ENCODE measurements at regions not wholly inside any gene's neighbourhood (a gene's known extent, or its start where the extent isn't known, plus 50 kb on each side); places are given as distances from the start of the nearest gene placed in this dataset.
"Not testable (repeated sequence)": the region's sequence is repeated elsewhere in the genome, so short reads cannot be mapped to it uniquely, and the experiment has no call there.

DNA sequence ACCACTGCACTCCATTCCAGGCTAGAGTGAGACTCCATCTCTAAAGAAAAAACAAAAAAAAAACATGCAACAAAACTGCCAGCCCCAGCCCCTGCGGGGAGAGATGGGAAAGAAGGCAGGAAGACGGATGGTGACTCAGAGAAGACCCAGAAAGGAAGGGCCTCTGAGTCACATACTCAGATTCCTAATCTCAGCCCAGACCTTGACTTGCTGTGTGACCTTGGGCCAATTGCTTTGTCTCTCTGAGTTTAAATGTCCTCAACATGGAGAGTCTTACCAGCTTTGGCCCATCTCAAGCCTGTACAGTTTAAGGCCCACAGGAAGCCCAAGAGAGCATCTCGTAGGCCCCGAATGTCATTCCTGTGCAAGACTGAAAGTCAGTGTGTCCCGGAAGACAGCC lies 86.5 kb upstream of the LHX1 start:
- DNase-seq (ENCODE audit: extremely low spot score), result no peak
- ChIA-PET POLR2A (no interaction called here), CTCF (no interaction called here)
- no peak for TF ChIP-seq HDGF (IDR thresholded peaks at IDR 0.05; ENCODE audit: borderline replicate concordance)
- TF ChIP-seq ELF4 (IDR thresholded peaks at IDR 0.05), result no peak
- TF ChIP-seq SUZ12 (IDR thresholded peaks at IDR 0.05), result no peak
- no peak for TF ChIP-seq L3MBTL2 (conservative IDR thresholded peaks at IDR 0.05)
- no peak for TF ChIP-seq TARDBP (IDR thresholded peaks at IDR 0.05)
- no peak for TF ChIP-seq FOXM1 (IDR thresholded peaks at IDR 0.05; ENCODE audit: borderline replicate concordance)
- no peak for TF ChIP-seq FOXA1 (IDR thresholded peaks at IDR 0.05)
- no peak for TF ChIP-seq SP1 (IDR thresholded peaks at IDR 0.05)
- no peak for TF ChIP-seq ZNF384 (IDR thresholded peaks at IDR 0.05)
- no peak for TF ChIP-seq NFRKB (IDR thresholded peaks at IDR 0.05)
- TF ChIP-seq BHLHE40 (IDR thresholded peaks at IDR 0.05; ENCODE audit: borderline replicate concordance), result no peak
- TF ChIP-seq LEF1 (IDR thresholded peaks at IDR 0.05; ENCODE audit: borderline replicate concordance), result no peak
- no peak for TF ChIP-seq FOXK2 (IDR thresholded peaks at IDR 0.05)
- no peak for TF ChIP-seq ARNT (IDR thresholded peaks at IDR 0.05)
- TF ChIP-seq, protein P1, sequence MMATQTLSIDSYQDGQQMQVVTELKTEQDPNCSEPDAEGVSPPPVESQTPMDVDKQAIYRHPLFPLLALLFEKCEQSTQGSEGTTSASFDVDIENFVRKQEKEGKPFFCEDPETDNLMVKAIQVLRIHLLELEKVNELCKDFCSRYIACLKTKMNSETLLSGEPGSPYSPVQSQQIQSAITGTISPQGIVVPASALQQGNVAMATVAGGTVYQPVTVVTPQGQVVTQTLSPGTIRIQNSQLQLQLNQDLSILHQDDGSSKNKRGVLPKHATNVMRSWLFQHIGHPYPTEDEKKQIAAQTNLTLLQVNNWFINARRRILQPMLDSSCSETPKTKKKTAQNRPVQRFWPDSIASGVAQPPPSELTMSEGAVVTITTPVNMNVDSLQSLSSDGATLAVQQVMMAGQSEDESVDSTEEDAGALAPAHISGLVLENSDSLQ (IDR thresholded peaks at IDR 0.05), result no peak
- TF ChIP-seq CTBP1 (IDR thresholded peaks at IDR 0.05; ENCODE audit: borderline replicate concordance), result no peak

DNA sequence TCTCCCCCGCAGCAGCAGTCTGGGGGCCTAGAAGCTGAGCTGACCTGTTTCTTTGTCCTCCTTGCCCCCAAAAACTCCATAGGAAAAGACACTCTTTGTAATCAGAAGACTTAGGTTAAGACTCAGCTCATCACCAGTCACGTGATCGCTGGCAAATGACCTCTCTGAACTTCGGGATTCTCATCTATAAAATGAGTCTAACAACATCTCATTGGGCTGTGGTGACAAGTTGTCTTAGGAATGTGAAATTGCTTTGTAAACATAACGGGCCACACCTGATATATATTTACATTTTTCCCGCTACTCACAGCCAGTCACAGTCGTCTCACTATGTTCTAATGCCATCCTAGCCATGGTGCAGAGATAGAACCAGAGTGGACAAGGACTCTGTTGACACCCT lies 86.0 kb upstream of the LHX1 start:
- POLR2A ChIA-PET, result no interaction called here
- TF ChIP-seq BHLHE40 (IDR thresholded peaks at IDR 0.05; ENCODE audit: borderline replicate concordance) (no peak), SUZ12 (IDR thresholded peaks at IDR 0.05) (no peak), FOXA1 (IDR thresholded peaks at IDR 0.05) (no peak), ELF4 (IDR thresholded peaks at IDR 0.05) (no peak), NFRKB (IDR thresholded peaks at IDR 0.05) (no peak), LEF1 (IDR thresholded peaks at IDR 0.05; ENCODE audit: borderline replicate concordance) (no peak), ZNF384 (IDR thresholded peaks at IDR 0.05) (no peak), SP1 (IDR thresholded peaks at IDR 0.05) (no peak), FOXK2 (IDR thresholded peaks at IDR 0.05) (no peak), TARDBP (IDR thresholded peaks at IDR 0.05) (no peak), ARNT (IDR thresholded peaks at IDR 0.05) (no peak), L3MBTL2 (conservative IDR thresholded peaks at IDR 0.05) (no peak)
- TF ChIP-seq, protein P1 (IDR thresholded peaks at IDR 0.05), result no peak
- CTCF ChIA-PET, result no interaction called here
- DNase-seq (ENCODE audit: extremely low spot score), result no peak

DNA sequence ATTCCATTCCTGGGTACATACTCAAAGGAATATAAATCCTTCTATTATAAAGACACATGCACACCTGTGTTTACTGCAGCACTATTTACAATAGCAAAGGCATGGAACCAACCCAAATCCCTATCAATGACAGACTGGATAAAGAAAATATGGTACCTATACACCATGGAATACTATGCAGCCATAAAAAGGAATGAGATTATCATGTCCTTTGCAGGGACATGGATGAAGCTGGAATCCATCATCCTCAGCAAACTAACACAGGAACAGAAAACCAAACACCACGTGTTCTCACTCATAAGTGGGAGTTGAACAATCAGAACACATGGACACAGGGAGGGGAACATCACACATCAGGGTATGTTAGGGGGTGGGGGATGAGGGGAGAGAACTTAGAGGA lies 84.8 kb upstream of the LHX1 start:
- POLR2A ChIA-PET; CTCF ChIA-PET; DNase-seq (ENCODE audit: extremely low spot score): not testable (repeated sequence)

DNA sequence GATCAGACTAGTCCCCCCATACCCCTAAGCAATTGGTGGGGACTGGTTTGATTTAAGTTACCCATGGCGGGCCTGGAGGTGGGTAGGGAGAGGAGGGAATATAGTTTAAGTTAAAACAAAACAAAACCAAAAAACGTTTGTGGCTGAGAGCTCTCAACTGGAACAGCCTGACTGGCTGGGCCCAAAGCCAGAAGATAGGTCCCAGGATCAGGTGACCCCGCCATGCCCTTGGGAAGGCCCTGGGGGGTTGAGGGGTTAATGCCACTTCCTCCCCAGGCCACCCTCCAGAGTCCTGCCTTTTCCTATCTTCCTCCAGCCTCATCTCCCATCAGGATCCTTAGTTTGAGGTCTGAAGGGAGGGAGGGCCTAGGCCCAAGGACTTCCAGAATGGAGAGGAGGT lies 82.3 kb upstream of the LHX1 start:
- POLR2A ChIA-PET, result no interaction called here

DNA sequence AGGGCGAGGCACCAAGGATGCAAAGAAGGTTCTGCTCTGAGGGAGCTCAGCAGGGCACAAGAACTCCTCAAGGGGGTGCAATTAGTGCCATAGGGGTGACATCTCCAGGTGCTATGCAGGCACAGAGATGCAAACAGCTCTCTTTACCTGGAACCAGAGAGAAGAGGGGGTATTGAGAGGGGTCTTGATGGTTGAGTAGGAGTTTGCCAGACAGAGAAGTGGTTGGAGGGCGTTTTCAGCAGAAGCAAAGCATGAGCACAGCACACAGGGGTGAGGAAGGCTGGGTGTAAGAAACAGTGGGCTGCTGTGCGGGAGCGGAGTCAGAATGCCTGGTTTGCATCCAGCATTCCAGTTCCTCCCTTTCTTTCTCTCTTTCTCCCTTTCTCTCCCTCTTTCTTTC lies 81.8 kb upstream of the LHX1 start:
- TF ChIP-seq ZNF384 (IDR thresholded peaks at IDR 0.05) (no peak), LEF1 (IDR thresholded peaks at IDR 0.05; ENCODE audit: borderline replicate concordance) (no peak), CTBP1 (IDR thresholded peaks at IDR 0.05; ENCODE audit: borderline replicate concordance) (no peak), NFRKB (IDR thresholded peaks at IDR 0.05) (no peak), FOXK2 (IDR thresholded peaks at IDR 0.05) (no peak), BHLHE40 (IDR thresholded peaks at IDR 0.05; ENCODE audit: borderline replicate concordance) (no peak), ARNT (IDR thresholded peaks at IDR 0.05) (no peak), TARDBP (IDR thresholded peaks at IDR 0.05) (no peak)
- DNase-seq (ENCODE audit: extremely low spot score), result no peak
- ChIA-PET POLR2A (interaction anchor here (1.1 kb wide), 1 partner anchor 93 kb away, joined by 3 read pairs; the partner anchor contains the start of gene AATF), CTCF (no interaction called here)

More for the DNA sequence above, 82.3 kb upstream of the LHX1 start:
- CTCF ChIA-PET, result no interaction called here
- TF ChIP-seq FOXM1 (IDR thresholded peaks at IDR 0.05; ENCODE audit: borderline replicate concordance), result no peak
- TF ChIP-seq NFRKB (IDR thresholded peaks at IDR 0.05), result no peak
- TF ChIP-seq FOXA1 (IDR thresholded peaks at IDR 0.05), result no peak
- TF ChIP-seq SUZ12 (IDR thresholded peaks at IDR 0.05), result no peak
- no peak for TF ChIP-seq LEF1 (IDR thresholded peaks at IDR 0.05; ENCODE audit: borderline replicate concordance)
- TF ChIP-seq HDGF (IDR thresholded peaks at IDR 0.05; ENCODE audit: borderline replicate concordance), result no peak
- no peak for TF ChIP-seq ARNT (IDR thresholded peaks at IDR 0.05)
- no peak for TF ChIP-seq ELF4 (IDR thresholded peaks at IDR 0.05)
- TF ChIP-seq BHLHE40 (IDR thresholded peaks at IDR 0.05; ENCODE audit: borderline replicate concordance), result no peak
- no peak for TF ChIP-seq TARDBP (IDR thresholded peaks at IDR 0.05)
- no peak for TF ChIP-seq L3MBTL2 (conservative IDR thresholded peaks at IDR 0.05)
- no peak for TF ChIP-seq SP1 (IDR thresholded peaks at IDR 0.05)
- TF ChIP-seq FOXK2 (IDR thresholded peaks at IDR 0.05), result no peak
- no peak for DNase-seq (ENCODE audit: extremely low spot score)

DNA sequence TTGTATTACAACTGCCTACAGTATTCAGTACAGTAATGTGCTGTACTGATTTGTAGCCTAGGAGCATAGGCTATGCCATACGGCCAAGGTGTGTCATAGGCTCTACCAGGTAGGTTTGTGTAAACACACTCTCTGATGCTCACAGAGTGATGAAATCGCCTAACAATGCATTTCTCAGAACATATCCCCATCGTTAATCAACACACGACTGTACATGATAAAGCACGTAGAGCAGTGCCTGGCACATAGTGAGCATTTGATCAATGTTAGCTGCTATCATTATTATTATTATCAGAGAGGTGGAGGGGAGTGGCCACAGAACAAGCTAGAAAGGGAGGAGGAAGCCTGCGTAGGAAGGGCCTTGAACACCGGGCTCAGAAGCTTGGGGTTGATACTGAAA lies 81.1 kb upstream of the LHX1 start:
- TF ChIP-seq FOXA1 (IDR thresholded peaks at IDR 0.05) (no peak), SP1 (IDR thresholded peaks at IDR 0.05) (no peak), FOXK2 (IDR thresholded peaks at IDR 0.05) (no peak), FOXM1 (IDR thresholded peaks at IDR 0.05; ENCODE audit: borderline replicate concordance) (no peak), L3MBTL2 (conservative IDR thresholded peaks at IDR 0.05) (no peak), ARNT (IDR thresholded peaks at IDR 0.05) (no peak), NFRKB (IDR thresholded peaks at IDR 0.05) (no peak), BHLHE40 (IDR thresholded peaks at IDR 0.05; ENCODE audit: borderline replicate concordance) (no peak), ELF4 (IDR thresholded peaks at IDR 0.05) (no peak), LEF1 (IDR thresholded peaks at IDR 0.05; ENCODE audit: borderline replicate concordance) (no peak), TARDBP (IDR thresholded peaks at IDR 0.05) (no peak), ZNF384 (IDR thresholded peaks at IDR 0.05) (no peak), SUZ12 (IDR thresholded peaks at IDR 0.05) (no peak), CTBP1 (IDR thresholded peaks at IDR 0.05; ENCODE audit: borderline replicate concordance) (no peak), HDGF (IDR thresholded peaks at IDR 0.05; ENCODE audit: borderline replicate concordance) (no peak)
- TF ChIP-seq, protein P1 (IDR thresholded peaks at IDR 0.05), result no peak

More for the DNA sequence above, 81.1 kb upstream of the LHX1 start:
- CTCF ChIA-PET, result no interaction called here
- no peak for DNase-seq (ENCODE audit: extremely low spot score)
- POLR2A ChIA-PET, result interaction anchor here (1.1 kb wide), 1 partner anchor 92 kb away, joined by 3 read pairs; the partner anchor contains the start of gene AATF

All from HEK293T (cell line).